GM19240 (cell line): ENCODE measurements at regions not wholly inside any gene's neighbourhood (a gene's known extent, or its start where the extent isn't known, plus 50 kb on each side); places are given as distances from the start of the nearest gene placed in this dataset.
A peak's percentile ranks its signal among the peaks of the same experiment; 100 is the strongest.

Experiments used
- DNase-seq: peaks from one replicate; pipeline ENCODE4 v3.0.0; 2011; ENCODE audit warnings: low spot score; ENCODE audit not compliant: insufficient read length

- DNase-seq, result no peak
Observed at GRCh38 chr10:123555616-123556015, 110.5 kb upstream of the GPR26 start.

GRCh38 chr10:123556049-123556448 is 110.1 kb upstream of the GPR26 start:
- no peak for DNase-seq

GRCh38 chr10:123556736-123557135 is 109.4 kb upstream of the GPR26 start:
- no peak for DNase-seq

- no peak for DNase-seq
Observed at GRCh38 chr10:123557366-123558108, 108.6 kb upstream of the GPR26 start.

- DNase-seq, result no peak
Observed at GRCh38 chr10:123558651-123559050, 107.5 kb upstream of the GPR26 start.

GRCh38 chr10:123559066-123559822 is 106.9 kb upstream of the GPR26 start:
- DNase-seq, result peak; percentile 69

- DNase-seq, result no peak
Observed at GRCh38 chr10:123559823-123560092, 106.4 kb upstream of the GPR26 start.

GRCh38 chr10:123560301-123561140 is 105.6 kb upstream of the GPR26 start:
- DNase-seq, result no peak

- DNase-seq, result no peak
Observed at GRCh38 chr10:123561141-123561440, 105.1 kb upstream of the GPR26 start.

GRCh38 chr10:123562387-123562786 is 103.8 kb upstream of the GPR26 start:
- DNase-seq, result no peak

GRCh38 chr10:123562811-123563580 is 103.2 kb upstream of the GPR26 start:
- no peak for DNase-seq

- no peak for DNase-seq
Observed at GRCh38 chr10:123563581-123563855, 102.6 kb upstream of the GPR26 start.

GRCh38 chr10:123563994-123564393 is 102.2 kb upstream of the GPR26 start:
- no peak for DNase-seq

GRCh38 chr10:123564631-123565030 is 101.5 kb upstream of the GPR26 start:
- no peak for DNase-seq

GRCh38 chr10:123565691-123566660 is 100.2 kb upstream of the GPR26 start:
- DNase-seq, result no peak

GRCh38 chr10:123567984-123568739 is 98.0 kb upstream of the GPR26 start:
- DNase-seq, result no peak

- no peak for DNase-seq
Observed at GRCh38 chr10:123568751-123569150, 97.4 kb upstream of the GPR26 start.

GRCh38 chr10:123569436-123570035 is 96.6 kb upstream of the GPR26 start:
- DNase-seq, result no peak

- no peak for DNase-seq
Observed at GRCh38 chr10:123570051-123570897, 95.9 kb upstream of the GPR26 start.
